ENCODE measurements at regions not wholly inside any gene's neighbourhood (a gene's known extent, or its start where the extent isn't known, plus 50 kb on each side); places are given as distances from the start of the nearest gene placed in this dataset.

DNA sequence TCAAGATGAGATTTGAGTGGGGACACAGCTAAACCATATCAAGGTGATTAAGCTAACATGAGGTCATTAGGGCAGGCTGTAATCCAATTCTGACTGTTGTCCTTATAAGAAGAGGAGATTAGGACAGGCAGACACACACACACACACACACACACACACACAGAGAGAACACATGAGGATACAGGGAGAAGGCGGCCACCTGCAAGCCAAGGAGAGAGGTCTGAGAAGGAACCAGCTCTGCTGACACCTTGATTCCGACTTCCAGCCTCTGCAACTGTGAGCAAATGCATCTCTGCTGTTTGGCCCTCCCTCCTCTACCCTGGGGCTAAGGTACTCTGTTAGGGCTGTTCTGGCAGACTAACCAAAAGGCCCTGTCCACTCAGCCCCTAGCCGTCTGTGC lies 112.5 kb upstream of the GSC start:
- DNase-seq = no peak

DNA sequence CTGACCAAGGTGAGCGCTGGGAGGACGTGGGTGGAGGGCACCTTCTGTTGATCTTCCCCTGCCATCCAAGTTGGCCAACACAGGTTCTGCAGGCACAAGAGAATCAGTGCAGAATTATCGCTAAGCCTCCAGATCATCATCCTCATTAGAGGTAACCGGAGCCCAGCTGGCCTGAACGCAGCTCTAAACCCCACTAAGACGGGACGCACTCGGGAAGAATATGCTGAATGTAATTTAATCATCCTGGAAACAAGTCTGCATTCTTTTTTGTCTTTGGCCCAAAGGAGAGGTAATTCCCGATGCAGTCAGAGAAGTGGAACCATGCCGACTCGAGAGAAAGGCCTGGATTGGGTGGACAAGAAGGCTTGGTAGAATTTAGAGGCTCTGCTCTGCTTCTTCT lies 111.0 kb upstream of the GSC start:
- no peak for DNase-seq

DNA sequence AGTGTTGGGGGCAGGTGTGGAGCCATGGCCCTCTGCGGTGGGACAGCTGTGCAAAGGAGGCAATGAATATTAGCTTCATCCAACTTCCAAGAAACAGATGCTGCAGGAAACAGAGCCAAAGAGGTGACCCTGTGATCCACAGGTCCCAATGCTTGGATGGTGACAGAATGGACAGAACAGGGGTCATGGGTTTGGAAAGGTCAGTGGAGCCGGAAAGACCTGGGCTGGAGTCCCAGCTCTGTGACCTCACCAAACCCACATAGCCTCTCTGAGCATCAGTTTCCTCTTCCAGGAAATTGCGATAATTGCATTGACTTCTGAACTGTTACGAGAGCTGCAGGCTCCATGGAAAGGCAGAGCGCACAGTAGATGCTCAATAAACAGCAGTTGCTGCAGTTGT lies 110.2 kb upstream of the GSC start:
- no peak for DNase-seq

DNA sequence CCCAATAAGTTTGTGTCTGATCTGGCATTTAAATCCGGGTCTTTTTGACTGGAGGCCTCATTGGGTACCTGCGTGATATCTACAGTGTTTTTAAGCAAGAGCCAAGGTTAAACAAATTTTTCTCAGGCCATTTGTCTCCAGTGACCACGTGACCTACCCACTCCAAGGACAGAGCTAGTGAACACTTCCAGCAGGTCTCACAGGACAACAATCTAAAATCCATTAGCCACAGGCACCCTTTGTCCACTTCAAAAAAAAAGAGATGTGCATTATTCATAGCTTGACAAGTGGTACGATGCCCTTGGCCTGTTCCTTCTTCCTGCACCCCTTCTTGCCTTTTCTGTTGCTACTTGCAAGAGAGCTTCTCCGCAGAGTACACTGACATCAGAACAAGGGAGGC lies 109.6 kb upstream of the GSC start:
- no peak for DNase-seq

DNA sequence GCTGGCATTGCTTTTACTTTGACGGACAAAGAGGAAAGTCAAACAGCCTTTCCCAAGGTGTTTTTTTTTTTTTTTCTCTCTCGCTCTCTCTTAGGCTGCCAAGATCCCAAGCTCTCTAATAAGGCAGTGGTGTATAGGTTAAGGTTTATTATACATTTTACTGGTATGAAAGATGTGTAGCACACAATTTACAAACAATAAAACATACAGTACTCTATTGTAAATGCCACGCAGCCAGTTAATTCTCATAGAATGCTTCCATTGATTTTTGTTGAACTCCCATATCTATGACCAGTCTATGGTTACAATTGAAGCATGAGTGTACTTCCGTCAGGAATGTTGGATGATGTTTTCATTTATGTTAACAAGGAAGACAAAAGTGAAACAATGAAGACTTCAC lies 106.4 kb upstream of the GSC start:
- no peak for DNase-seq

DNA sequence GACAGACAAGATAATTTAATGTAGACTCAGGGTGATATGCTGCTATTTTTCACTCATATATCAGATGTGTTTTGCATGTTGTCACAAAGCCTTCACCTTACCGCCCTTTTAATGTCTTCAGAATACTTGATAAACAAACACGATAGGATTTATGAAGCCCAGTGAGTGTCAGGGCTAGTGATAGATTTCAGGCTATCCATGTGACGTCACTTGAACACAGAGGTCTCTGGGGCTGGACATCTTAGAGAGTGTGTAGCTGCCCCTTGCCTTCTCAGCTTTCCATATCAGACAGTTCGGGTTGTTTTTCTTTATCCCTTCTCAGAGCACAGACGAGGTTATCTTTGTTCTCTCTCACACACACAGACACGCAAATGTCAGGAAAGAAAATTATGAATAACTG lies 105.3 kb upstream of the GSC start:
- DNase-seq = no peak

DNA sequence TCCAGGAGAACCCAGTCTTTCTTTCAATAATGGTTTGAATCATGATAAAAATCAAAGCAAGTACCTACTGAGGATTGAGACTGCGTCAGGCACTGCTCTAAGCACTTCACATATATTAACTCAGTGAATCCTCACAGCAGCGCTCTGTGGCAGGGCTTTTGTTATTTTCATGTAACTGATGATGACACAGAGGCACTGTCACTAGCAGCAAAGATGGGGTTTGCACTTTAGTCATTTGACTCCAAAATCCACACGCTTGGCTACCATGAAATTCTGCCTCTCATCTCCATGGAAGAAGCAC lies 98.8 kb upstream of the GSC start:
- no peak for DNase-seq

DNA sequence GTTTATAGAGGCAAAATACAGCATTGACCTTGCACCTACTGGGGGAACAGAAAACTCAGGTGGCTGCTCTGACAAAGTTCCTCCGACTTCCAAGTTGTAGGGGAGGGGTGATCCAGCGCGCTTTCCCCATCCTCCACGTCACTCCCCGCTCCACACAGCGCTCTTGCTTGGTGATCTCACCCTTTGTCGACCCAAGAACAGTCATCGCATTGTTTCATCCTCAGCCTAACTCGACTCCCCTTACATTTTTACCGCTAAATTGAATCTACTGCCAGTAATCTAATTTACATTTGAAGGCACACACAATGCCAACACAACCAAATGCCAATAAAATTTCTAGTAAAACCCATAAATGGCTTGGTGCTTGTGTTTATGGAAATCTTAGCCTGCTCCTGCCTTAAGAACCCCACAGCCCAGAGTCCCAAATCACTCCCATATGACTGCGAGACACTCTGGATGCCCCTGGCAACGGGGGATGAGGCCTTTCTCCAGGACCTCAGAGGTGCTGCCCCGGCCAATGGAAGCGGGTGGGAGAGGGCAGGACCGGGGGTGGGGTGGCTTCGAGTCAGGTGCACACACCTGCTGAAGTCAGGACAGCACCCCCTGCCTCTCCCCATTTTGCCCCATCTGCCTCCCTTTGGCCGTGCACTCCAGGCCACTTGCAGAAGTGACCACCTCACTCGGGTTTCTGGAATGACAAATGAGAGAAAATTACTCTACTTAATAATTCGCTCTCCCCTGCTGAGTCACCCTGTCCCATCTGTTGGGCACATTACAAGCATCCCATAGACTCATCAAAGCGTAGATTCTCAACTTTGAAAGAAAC lies 98.2 kb upstream of the GSC start:
- DNase-seq = no peak

DNA sequence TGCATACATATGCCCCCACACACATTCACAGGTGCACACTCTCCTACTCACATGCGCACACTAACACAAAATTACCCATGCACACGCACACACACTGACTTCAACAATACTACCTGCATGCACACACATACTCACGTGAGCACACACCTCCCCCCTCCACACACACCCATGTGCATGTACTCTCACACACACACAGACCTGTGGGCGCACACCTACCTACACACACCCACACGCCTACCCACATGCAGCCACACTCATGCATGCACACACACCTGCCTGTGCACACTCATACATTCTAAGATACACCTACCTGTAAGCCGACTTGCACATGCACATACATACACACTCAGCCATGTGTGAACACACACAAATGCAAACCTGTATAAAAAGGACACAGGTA lies 97.3 kb upstream of the GSC start:
- DNase-seq = no peak

DNA sequence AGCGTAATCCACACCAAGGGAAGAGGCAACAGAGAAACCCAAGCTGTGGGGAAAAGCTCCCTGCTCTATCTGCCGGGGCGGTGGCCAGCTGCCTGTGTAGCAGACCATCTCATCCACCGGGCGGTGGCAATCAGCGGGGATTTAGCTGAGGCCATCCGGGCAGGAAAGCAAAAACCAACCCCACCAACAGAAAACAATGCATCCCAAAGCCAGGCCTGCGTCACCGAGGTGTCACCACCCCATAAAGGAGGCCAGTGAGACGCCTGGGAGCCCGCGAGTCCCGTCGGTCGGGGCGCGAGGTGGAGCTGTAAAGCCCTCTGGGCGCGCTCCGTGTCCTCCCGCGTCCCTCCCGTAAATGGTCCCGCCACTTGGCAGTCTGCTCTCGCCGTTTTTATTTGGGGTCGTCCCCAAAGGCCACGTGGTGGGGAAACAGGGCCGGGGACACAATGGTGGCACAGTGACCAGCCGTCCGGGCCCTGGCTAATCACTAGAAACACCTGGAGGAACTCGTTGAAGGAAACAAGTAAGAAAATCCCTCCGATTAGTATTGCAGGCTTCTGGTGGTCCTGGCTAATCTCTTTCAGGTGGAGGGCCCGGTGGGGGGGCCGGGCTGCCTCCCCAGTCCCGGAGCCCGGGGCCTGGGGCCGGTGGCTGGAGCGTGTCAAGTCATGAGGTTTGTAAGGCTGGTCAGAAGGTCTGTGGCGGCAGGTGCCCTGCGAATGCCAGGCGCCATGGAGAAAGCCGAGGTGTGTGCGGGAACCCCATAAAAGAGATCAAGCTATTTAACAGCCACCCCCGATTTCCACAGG lies 94.7 kb upstream of the GSC start:
- peak; percentile 3 for DNase-seq

DNA sequence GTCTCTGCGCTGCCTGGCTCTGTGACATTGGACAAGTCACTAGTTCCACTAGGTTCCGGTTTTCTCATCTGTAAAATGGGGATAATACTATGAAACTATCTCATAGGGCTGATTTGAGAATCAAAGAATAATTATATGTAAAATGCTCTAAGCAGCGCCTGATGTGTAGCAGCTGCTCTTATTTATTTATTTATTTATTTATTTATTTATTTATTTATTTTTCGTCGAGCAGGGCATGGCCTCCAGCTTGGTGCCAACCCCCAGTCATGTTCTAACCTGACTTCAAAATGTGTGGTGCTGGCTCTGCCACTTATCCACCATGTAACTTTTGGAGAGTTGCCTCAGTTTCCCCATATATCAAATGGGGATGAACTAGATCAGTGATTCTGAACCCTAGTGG lies 93.5 kb upstream of the GSC start:
- DNase-seq = no peak

DNA sequence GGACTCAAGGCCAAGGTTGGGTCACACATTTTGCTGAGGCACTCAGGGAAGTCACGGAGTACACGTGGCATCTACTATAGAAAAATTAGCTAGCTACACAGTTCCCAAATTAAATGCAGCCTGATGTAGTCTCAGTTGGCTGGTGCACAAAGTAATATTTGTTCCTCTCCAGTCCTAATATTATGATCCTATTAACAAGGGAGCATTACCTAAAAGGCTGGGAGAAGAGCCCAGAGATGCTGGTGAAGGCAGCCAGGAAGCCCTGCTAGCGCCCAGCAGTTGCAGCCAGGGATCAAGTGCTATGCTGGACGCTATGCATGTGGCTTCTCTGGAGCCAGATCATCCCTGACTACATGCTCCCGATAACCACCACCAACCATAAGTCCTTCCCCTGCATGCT lies 88.0 kb upstream of the GSC start:
- DNase-seq = no peak

DNA sequence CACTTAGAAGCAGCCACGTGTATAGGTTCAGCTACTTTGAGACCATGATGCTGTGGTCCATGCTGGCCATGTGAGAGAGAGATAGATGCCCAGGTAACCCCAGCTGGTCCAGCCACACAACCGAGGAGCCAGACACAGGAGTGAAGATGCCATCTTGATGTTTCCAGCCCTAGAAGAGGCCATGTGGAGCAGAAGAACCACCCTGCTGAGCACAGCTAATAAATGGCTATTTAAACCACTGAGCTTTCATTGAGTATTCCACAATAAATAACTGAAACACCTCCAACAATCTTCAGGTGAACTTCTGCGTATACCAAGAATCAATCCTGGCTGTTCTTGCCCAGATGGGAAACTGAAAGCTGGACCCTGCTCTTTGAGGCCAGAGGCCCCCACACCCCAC lies 84.0 kb upstream of the GSC start:
- DNase-seq = no peak

DNA sequence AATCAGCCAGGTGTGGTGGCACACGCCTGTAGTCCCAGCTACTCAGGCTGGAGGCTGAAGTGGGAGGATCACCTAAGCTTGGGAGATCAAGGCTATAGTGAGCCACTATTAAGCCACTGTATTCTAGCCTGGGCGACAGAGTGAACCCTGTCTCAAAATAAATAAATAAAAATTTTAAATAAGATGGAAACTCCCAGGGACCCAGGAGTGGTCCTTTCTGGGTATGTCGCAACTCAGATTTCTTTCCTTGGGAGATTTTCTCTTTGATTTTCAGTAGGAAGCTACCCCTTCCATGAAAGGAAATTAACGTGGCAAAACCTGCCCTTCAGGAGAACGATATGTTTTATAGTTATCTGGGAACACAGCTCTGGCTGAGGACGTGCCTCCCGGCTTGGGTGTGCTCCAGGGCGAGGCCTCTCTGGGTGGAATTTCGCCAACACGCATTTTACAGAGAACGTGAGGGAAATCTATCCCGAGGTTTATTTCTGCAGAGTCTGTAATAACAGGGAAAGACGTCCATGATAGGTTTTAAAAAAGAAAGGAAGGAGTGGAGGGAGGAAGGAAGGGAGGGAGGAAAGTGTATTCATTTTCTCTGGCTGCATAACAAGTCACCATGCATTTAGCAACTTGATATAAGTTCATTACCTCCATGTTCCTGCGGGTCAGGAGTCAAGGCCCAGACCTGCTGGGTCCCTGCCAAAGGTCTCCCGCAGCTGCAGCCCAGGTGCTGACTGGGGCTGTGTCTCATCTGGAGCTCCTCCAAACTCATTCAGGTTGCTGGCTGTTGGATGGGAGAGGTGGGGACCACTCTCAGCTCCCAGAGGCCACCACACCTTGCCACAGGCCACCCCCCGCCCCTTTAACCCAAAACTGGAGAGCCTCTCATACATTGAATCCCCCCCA lies 80.6 kb upstream of the GSC start:
- no peak for DNase-seq

DNA sequence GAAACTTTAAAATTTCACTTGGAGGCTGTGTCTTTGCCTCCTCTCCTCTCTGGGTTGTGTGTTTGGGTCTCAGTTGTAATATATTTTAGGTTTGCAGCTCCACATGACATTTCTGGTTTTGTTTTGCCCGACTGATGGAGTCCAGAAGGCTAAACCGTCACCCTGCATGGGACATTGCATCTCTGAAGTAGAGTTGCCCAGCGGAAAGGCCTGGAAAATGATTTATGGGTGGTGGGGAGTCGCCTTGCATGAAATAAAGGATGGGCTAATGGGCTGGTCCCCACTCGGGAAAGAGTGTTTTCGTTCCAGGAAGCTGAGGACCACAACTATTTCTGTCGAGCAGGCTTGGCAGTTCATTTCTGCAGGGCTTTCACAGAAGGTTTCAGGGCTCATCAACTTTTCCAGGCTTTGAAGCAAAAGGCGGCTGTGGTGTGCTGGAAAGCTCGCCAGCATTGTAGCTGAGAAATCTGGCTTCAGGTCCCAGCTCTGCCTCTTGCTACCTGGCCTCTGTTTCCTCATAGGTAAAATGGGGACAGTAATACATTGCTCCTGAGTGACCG lies 74.8 kb upstream of the GSC start:
- DNase-seq = no peak

DNA sequence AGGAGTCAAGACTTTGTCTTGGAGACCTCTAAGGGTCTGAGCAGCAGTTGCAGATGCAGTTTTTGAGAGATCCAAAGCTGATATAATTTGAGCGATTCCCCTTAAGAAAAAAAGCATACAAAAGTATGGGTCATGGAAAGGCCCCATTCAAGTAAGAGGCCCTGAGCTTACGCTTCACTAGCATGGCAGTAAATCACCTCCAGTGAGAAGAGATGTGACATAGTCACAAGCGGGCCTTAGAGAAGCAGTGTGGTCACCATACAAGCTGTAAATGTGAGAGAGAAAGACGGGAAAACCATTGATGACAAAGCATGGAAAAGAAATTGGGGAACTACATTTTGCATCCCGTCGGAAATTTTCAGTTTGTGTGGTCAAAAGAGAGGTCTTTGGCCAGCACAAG lies 70.6 kb upstream of the GSC start:
- DNase-seq = no peak

DNA sequence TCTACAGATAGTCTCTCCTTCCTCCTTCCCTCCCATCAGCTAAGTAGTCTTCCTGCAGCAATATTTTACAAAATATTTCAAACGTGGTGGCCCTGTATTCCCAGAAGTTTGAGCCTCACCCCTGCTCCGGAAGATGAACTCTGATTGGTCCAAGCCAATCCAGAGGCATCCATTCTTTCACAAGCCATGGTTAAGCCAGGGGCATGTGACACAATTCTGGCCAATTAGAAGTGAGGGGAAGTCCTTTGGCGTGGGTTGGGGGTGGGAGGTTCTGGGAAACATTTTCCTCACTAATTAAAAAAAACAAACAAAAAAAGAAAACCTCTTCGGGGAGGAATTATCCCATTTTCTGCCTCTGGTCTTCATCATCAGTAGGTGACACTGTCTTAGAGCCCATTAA lies 69.4 kb upstream of the GSC start:
- no peak for DNase-seq

DNA sequence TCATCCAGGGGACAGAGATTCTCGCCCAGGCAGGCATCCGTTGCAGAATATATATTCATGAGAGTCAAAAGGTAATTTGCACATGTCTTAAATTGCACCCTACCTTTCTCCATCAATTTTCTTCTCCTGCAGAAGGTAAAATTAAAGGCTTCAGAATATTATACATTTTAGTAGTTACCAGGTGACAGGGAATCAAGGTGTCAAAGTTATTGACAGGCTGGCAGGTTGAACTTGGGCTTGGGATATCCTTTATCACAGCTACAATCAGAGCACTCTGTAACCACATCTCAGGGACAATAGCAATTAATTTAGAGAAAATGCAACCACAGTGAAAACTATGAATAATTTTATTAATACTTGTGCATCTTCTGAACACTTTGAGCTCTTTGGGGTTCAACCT lies 66.9 kb upstream of the GSC start:
- no peak for DNase-seq

DNA sequence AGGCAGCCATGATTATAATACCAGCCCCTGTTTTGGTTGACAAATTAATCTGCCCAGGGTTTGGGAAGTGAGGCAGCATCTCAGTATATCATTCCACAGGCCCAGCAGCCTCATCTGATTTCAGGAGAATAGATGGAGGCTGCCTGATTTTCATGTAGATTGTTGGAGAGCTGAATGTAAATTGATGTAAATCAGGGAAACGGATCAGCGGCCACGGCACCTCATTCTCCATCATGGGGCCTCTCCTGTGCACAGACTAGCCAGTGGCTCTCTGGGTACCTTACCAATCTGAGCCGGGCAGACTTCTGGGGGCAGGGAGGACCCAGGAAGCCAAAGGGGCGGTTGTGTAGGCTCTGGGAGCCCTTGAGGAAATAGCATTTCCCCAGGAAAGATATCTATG lies 63.7 kb upstream of the GSC start:
- DNase-seq = no peak

DNA sequence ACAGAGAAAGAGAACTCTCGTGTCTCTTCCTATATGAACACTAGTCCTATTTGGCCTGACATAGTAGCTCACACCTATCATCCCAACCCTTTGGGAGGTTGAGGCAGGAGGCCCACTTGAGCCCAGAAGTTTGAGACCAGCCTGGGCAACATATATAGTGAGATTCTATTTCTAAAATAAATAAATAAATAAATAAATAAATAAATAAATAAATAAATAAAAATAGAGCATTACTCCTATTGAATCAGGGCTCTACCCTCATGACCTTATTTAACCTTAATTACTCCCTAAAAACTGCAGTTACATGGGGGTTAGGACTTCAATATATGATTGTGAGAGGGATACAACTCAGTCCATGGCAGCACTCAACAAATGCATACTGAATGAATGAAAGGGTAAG lies 61.2 kb upstream of the GSC start:
- DNase-seq = no peak

DNA sequence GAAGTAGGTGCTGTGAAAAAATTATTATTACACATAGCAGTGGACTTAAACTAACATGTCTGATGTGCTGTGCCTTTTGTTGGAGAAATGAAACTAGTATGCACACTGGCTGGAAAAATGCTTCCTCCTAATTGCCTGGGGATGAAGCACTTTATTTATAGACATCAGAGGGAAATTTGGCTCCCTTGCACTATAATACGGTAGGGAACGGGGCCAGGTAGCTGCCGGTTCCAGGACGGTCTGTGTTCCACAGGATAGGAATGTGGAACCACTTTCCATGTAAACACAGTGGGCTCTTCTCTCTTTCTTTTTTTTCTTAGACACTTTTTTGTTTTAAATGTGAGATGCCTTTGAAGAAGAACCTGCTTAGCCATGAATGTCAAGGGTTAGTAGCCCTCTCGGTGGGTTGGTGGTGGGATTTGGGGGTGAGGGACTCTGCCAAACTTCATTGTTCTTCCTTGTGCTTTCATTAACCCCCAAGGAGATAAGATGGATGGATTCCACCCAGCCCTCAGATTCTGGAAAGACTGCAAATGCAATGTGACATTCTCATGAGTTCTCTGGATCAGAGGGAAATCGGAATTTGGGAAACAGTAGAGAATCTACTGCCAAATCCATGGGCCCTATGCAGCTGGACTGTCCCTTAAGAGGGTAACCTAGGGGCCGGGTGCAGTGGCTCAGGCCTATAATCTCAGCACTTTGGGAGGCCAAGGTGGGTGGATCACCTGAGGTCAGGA lies 58.0 kb upstream of the GSC start:
- DNase-seq = no peak

DNA sequence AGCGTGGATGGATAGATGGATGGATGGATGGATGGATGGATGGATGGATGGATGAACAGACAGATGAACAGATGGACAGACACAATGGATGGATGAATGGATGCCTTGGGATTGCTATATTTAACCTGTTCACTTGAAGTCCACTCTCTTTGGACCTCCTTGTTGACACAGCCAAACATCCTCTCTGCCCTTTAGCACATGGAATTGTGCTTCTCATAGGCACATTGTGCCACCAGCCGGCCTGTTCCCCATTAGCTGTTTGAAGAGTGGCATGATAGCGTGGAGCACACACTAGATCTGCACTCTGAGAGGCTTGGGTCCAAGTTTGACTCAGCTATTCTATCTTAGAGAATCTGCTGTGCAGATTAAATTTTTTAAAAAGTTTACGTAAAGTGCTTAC lies 56.9 kb upstream of the GSC start:
- DNase-seq = no peak
